Activated CD4-positive, alpha-beta T cell treated with anti-CD3 and anti-CD28 coated beads for 48 hours (primary cell): ENCODE measurements at regions not wholly inside any gene's neighbourhood (a gene's known extent, or its start where the extent isn't known, plus 50 kb on each side); places are given as distances from the start of the nearest gene placed in this dataset.
A peak's percentile ranks its signal among the peaks of the same experiment; 100 is the strongest.

Experiments used
- DNase-seq: peaks from one replicate; pipeline ENCODE4 v3.0.0-alpha.2; 2020

DNA sequence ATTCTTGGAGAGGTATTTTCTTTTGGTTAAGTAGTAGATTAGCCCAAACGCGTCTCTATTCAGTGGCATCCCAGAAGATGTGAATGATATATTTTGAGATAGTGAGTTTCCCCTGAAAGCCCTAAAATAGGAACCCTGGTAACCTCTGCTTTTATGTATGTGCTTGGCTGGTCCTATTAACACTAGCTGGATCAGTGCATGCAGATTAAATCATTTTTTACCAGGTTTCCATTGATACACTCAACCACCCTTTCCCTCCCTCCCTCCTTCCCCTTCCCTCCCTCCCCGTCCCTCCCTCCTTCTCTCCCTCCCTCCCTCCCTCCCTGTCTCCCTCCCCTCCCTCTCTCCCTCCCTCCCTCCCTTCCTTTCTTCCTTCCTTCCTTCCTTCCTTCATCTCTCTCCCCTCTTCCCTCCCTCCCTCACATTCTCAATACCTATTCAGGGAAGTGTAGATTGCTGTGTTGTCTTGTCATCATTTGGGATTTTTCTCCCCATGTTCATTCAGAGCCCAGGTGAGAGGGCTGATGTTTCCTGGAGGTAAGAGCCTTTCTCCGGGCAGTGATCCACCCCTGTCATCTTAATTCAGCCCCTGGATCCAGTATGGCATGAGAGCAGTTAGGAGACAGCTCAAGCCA lies 406.8 kb downstream of the PRDM2 start:
- no peak for DNase-seq

- no peak for DNase-seq
Observed at GRCh38 chr1:14108356-14109275, 408.6 kb downstream of the PRDM2 start.

- no peak for DNase-seq
Observed at GRCh38 chr1:14109276-14109635, 409.3 kb downstream of the PRDM2 start.

- no peak for DNase-seq
Observed at GRCh38 chr1:14110040-14110439, 410.1 kb downstream of the PRDM2 start.

DNA sequence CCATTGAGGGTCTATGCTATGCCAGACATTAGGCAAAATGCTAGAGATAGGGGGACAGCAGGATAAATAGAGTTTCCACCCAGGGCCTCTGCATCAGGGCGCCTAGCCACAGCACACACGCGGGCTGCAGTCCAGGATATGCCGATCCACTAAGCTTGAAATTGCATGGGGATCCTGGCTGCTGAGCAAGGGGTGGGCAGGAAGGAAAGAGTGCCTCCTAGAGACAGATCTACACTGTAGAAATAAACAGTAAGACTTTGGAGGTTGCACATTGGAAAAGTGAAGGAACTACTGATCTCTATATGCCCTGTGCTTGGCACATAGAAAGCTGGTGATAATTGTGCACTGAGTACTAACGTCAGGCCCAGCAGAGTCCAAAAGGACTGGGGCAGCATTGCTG lies 411.1 kb downstream of the PRDM2 start:
- DNase-seq, result no peak

DNA sequence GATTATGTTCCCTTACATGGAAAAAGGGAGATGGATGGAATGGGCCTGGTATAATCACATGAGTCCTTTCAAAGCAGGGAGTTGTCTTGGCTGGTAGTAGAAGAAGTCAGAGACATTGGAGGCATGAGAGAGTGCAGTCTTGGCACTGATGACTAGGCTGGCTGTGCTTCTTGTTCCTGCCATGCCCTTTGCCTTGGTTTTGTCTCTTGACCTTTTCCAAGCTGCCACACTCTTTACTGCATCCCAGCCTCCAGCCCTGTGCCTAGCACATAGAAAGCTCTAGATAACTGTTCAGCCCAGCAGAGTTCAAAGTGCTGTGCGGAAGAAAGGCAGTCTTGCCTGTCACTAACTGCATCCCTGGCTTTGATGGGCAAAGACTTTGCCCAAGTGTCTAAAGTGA lies 412.6 kb downstream of the PRDM2 start:
- DNase-seq, result no peak

DNA sequence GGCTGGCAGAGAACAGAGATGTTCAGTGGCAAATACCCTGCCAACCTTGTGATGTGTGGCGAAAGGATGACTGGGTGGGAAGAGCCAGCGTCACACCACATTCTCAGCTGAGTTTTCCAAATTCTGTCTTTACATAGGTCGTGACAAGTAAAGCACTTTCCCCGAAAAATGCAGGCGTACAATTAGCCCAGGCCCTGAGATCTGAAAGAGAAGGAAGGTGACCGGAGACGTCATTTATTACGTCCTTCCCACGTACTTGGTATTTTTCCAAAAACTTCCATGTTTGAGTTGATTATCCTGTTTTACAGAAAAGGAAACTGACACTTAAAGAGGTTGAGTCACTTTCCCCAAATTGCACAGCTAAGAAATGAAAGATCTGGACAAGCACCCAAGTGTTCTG lies 413.3 kb downstream of the PRDM2 start:
- no peak for DNase-seq

- DNase-seq, result peak; percentile 15
Observed at GRCh38 chr1:14113841-14114567, 414.0 kb downstream of the PRDM2 start.

DNA sequence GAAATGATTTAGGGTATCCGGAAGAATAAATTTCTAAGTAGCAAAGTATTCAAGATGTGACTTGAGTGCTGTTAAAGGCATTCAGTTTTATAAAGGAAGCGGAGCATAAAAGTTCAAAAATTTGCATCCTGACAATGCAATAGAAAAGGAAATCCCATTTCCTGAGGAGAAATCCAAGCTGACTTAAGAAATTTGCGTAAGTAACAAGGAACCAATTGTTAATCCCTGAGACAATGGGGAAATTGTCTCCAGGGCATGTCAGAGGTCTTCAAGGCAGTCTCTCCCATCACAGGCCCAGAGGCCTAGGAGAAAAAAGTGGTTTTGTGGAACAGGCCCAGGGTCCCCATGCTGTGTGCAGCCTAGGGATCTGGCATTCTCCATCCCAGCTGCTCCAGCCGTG lies 416.0 kb downstream of the PRDM2 start:
- DNase-seq, result no peak

DNA sequence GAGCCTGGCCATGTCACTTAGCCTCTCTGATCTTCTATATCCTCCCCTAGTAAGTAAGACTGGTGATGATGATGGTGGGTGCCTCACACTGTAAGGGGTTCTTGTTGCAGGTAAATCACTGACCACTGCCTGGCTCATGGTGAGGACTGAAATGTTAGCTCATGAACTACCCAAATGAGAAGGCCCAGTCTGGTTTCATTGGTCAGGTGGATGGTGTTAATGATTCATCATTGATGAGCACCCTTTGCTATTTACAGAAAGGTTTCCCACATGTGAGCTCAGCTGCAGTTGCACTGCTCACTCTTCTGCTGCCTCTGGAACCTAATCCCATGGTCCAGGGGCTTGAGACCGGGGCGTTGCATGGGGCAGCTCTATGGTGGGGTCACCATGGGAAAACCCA lies 417.7 kb downstream of the PRDM2 start:
- no peak for DNase-seq

DNA sequence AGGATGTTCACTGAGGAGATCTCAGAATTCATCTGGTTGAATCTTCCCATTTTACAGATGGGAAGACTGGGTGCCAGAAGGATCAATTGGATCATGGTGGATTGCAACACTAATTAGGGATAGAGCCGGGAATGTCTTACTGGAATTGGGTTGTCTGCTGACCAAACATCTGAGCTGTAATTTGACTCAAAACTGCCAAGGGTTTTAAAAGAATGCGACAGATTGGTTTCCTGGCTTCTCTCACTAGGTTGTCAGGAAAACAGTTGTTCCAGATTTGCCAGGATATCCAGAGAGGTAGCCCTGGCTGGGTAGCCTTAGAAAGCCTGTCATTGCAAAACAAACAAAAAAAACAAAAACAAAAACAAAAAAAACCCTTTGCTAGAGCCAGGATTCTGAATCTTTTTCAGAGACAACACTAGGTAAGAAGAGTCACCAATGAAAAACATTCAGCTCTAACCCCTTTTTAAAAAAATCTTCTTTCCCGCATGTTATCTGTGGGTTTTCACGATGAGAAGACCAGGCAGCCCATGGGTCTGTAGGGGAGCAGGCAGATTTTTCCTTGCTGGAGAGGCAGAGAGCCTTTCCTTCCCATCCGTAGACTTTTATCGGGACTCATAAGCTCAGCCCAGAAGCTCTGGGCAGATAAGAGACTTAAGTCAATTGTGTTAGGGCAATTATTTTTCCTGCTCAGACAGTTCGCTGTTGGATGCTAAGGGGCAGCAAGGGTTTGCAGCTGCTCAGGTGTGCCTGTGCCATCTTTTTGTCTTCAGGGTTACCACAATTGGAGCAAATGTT lies 418.9 kb downstream of the PRDM2 start:
- DNase-seq, result no peak

DNA sequence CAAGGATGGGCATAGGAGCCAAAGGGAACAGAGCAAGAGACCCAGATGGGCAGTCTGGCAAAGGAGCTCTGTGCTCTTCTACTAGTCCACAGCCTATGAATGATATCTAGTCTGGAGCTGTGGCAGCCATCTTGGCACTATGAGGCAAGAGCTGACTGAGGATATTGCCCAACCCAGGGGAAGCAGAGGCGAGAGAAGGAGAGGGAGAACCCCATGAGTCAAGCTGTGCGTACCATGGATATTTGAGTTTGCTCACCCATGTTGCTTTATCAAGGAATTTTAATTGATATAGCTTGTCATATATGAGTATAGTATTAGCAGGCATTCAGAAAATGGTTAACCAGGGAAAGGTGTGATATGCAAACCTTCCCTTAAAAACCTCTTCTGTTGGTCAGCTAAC lies 420.9 kb downstream of the PRDM2 start:
- DNase-seq, result no peak

GRCh38 chr1:14128096-14128495 lies 428.1 kb downstream of the PRDM2 start:
- DNase-seq, result no peak

DNA sequence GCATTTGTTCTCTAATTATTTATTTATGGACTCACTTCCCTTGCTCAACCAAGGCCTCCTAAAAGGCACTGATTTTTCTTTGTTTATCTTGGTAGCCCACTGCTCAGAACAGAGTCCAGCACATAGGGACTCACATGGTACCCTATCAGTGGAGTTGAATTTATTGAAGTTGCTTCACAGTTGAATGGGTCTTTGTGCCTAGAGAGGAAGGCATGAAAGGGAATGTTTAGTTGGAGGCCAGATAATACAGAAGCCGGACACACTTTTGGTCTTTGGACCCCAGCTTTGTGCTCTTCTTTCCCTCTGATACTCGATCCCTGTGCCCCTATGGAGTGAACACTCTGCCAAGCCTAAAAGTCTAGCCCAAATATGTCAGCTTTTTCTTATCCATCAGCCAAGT lies 429.0 kb downstream of the PRDM2 start:
- no peak for DNase-seq

DNA sequence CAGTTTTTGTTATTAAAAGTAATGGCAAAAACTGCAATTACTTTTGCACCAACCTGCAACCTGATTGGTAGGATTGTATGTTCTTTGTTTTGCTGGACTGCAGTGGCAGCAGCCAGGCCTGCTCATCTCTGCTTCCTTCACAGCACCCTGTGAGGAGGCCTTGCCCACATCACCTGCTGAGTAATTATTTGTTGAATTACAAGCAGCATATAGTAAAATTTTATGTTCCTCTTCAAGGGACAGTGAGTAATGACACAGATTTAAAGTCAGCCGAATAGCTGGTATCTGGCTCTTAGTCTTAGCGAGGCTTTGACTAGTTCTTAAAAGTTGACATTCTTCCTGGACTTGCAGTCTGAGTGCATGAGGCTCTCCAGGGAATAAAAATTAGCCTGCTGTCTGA lies 435.1 kb downstream of the PRDM2 start:
- no peak for DNase-seq

DNA sequence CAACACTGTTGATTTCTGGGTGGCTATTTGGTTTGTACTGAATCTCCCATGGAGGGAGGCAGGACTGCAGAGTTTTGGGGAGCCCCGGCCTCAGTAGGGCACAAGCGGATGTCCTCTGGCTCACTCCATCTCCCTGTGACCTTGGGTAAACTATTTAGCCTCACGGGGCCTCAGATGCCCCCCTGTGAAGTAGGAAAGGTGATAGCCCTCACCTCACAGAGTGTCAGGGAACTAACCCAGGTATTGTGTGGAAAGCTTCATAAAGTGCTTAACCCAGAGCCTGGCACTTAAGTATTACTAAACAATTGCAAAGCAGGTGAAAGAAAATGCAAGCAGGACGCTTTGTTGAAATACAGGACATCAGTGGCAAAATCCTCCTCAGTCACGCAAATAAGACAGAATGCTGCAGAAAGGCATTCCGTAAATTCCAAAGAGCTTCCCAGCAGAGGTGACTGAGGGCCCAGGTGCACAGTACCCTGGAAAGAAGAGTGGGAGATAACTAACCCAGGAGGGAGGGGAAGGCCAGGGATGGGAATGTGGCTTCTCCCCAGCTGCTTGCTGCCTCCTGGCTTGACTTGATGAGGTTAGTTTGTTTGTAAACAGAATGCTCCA lies 436.3 kb downstream of the PRDM2 start:
- DNase-seq, result no peak

GRCh38 chr1:14136881-14137280 lies 436.9 kb downstream of the PRDM2 start:
- DNase-seq, result no peak

GRCh38 chr1:14137411-14138134 lies 437.6 kb downstream of the PRDM2 start:
- DNase-seq, result no peak

DNA sequence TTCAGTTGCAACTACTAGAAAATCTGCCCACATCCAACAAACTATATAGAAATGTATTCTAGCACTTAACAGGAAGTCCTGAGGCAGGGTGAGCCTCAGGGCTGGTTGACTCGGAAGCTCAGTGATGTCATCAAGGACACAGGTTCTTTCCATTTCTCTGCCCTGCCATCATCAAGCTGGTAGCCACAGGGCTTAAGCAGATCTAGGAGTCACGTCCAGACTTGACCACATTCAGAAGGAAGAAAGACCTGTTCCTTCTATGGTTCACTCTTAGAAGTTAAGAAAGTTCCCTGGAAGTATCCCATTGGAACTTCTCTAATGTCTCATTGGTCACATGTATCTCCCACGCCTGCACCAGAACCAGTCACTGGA lies 438.1 kb downstream of the PRDM2 start:
- DNase-seq, result no peak

DNA sequence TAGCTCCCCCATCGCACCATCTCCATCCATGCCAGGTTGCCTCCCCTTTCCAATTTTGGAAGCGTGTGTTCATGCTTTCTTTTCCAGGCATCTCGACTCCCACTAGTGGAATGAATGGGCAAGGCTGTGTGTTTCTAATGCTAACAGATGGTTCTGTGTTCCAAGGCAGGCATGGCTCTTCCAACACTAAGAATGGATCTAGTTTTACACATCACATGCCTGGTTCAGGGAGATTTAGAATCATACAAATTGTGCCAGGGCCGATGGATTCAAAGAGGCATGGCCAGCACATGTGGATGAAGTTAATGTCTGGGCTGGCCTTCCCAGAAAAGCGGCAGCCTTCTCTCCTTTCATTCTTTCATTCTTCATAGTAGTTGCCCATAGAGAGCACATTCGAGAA lies 438.7 kb downstream of the PRDM2 start:
- DNase-seq, result no peak

GRCh38 chr1:14140831-14141401 lies 440.9 kb downstream of the PRDM2 start:
- DNase-seq, result no peak

DNA sequence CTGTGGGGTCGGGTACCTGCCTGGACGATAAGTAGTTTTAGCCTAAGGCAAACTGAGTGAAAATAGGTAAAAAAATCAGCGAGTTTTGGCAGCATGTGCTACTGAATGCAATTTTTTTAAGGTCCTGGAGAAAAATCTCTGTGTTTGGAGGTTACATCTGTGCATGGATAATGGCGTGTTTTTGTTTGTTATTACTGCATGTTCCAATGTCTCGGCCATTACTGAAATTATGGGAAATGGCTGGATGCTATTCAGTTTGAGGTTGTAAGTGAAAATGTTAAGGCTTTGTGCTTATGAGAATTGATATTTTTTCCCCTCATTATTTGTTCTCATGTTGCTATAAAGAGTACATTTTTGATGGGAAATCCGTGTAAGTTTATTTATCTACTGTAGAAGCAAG lies 441.7 kb downstream of the PRDM2 start:
- no peak for DNase-seq
